ENCODE measurements at regions not wholly inside any gene's neighbourhood (a gene's known extent, or its start where the extent isn't known, plus 50 kb on each side); places are given as distances from the start of the nearest gene placed in this dataset.
"Not testable (repeated sequence)": the region's sequence is repeated elsewhere in the genome, so short reads cannot be mapped to it uniquely, and the experiment has no call there.

DNA sequence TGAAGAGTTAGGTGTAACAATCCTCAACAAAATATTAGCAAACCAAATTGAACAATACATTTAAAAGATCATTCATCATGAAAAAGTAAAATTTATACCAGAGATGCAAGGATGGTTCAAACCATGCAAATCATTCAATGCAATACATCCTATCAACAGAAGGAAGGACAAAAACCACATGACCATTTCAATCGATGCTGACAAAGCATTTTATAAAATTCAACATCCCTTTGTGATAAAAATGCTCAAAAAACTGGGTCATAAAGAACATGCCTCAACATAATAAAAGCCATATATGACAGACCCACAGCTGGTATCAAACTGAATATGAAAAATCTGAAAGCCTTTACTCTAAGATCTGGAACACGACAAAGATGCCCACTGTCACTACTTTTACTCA, 490.3 kb upstream of the IRAK1BP1 start:
- TF ChIP-seq, protein P1, sequence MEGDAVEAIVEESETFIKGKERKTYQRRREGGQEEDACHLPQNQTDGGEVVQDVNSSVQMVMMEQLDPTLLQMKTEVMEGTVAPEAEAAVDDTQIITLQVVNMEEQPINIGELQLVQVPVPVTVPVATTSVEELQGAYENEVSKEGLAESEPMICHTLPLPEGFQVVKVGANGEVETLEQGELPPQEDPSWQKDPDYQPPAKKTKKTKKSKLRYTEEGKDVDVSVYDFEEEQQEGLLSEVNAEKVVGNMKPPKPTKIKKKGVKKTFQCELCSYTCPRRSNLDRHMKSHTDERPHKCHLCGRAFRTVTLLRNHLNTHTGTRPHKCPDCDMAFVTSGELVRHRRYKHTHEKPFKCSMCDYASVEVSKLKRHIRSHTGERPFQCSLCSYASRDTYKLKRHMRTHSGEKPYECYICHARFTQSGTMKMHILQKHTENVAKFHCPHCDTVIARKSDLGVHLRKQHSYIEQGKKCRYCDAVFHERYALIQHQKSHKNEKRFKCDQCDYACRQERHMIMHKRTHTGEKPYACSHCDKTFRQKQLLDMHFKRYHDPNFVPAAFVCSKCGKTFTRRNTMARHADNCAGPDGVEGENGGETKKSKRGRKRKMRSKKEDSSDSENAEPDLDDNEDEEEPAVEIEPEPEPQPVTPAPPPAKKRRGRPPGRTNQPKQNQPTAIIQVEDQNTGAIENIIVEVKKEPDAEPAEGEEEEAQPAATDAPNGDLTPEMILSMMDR (IDR thresholded peaks at IDR 0.05; ENCODE audit: insufficient read depth, low read length): no peak
- no peak for DNase-seq (ENCODE audit: low read depth)
- H3K4me3 ChIP-seq (ENCODE audit: low read depth, low read length): no peak overlapping the region

DNA sequence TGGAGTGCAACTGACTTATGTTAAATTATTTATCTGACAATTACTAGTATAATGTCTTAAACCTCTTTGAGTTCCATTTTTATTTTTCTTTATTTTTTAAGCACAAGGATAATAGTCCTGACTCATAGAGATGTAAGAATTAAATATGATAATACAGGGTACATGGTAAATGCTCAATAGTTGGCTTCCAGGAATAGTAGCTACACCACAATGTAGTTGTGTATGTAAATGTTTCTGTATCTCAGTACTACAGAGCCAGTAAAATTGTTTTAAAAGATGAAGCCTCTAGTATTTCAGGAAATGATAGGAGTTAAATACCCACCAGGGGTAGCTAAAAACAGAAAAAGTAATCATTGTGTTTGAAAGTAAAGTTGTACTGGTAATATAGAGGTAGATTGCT, 487.4 kb upstream of the IRAK1BP1 start:
- H3K4me3 ChIP-seq (ENCODE audit: low read depth, low read length): no peak overlapping the region
- DNase-seq (ENCODE audit: low read depth): no peak
- TF ChIP-seq, protein P1 (IDR thresholded peaks at IDR 0.05; ENCODE audit: insufficient read depth, low read length): no peak

DNA sequence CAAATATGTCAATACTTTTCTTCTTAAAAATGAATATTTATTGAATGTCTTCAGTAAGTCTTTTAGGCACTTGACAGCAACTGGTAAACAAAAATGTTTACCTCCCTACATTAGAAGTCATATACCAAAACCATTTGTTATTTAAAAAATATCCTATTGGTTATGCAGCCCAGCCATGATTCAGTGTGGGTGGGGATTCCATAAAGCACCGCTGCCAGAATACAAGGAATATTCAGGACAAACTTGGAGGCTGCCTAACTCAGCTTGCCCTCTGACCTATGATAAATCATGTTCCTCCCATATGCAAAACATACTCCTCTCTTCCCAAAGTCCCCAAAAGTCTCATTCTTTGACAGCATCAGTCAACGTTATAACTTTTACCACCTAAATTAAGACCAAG, 486.8 kb upstream of the IRAK1BP1 start:
- no peak overlapping the region for H3K4me3 ChIP-seq (ENCODE audit: low read depth, low read length)
- DNase-seq (ENCODE audit: low read depth): no peak
- TF ChIP-seq, protein P1 (IDR thresholded peaks at IDR 0.05; ENCODE audit: insufficient read depth, low read length): no peak

DNA sequence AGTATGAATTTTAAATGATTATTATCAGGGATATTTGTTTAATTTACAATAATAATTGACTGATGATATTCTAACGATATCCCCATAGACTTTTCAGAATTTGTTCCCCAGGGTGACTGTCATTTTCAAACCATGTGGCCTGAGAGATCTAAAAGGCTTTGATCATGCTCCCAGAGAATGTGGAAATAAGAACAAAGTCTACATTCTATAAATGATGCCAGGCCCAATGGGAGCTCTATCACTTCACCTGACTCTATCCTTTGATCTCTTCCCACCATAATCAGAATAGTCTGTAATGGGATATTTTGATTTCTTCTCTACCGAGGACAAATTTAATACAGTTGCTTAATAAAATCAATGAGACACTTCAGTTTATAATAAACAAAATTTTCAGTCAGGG, 483.4 kb upstream of the IRAK1BP1 start:
- no peak overlapping the region for H3K4me3 ChIP-seq (ENCODE audit: low read depth, low read length)
- TF ChIP-seq, protein P1 (IDR thresholded peaks at IDR 0.05; ENCODE audit: insufficient read depth, low read length): no peak
- no peak for DNase-seq (ENCODE audit: low read depth)

DNA sequence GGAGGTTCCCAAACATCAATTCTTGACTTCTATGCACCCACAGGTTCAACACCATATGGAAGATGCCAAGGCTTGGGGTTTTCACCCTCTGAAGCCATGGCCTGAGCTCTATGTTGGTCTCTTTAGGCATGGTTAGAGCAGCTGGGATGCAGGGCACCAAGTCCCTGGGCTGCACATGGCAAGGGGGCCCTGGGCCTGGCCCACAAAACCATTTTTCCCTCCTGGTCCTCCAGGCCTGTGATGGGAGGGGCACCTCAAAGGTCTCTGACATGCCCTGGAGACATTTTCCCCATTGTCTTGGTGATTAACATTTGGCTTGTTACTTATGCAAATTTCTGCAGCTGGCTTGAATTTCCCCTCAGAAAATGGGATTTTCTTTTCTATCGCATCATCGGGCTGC, 480.5 kb upstream of the IRAK1BP1 start:
- not testable (repeated sequence) for H3K4me3 ChIP-seq (ENCODE audit: low read depth, low read length); DNase-seq (ENCODE audit: low read depth)

DNA sequence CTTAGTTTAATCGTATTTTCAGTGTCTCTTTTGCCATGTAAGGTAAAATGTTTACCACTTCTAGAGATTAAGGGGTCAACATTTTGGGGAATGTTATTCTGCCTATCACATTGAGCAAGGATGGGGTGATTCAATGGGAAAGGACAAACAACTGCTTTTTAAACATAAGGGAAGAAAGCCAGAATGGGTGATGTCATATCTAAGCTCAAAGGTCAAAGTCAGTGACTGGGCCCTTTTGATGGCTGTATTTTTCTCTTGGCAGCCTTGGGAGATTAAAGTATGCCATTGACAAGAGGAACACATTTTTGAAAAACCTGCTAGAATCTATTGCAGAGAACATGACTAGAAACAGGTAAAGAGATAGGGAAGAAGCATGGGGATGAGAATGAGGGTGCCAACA, 477.3 kb upstream of the IRAK1BP1 start:
- no peak overlapping the region for H3K4me3 ChIP-seq (ENCODE audit: low read depth, low read length)
- no peak for DNase-seq (ENCODE audit: low read depth)
- TF ChIP-seq, protein P1 (IDR thresholded peaks at IDR 0.05; ENCODE audit: insufficient read depth, low read length): no peak

DNA sequence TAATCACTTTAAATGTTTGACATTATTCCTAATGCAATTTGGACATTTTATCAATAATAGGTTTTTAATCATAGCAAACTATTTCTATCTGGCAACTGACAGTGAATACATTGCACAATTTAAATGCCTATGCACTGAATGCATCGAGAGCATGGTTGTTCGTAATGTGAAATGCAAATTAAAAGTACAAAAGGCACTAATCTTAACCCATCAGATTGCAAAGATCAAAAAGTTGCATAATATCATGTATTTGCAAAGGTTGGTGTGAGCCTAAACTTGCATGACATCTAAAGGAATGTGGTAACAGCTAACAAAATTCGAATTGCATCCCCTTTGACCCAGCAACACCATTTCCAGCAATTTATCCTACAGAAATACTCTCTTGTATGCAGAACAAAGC, 469.9 kb upstream of the IRAK1BP1 start:
- no peak overlapping the region for H3K4me3 ChIP-seq (ENCODE audit: low read depth, low read length)
- no peak for DNase-seq (ENCODE audit: low read depth)
- TF ChIP-seq, protein P1 (IDR thresholded peaks at IDR 0.05; ENCODE audit: insufficient read depth, low read length): no peak

Data from fibroblast of the aortic adventitia (primary cell).